ENCODE measurements at regions not wholly inside any gene's neighbourhood (a gene's known extent, or its start where the extent isn't known, plus 50 kb on each side); places are given as distances from the start of the nearest gene placed in this dataset.

DNA sequence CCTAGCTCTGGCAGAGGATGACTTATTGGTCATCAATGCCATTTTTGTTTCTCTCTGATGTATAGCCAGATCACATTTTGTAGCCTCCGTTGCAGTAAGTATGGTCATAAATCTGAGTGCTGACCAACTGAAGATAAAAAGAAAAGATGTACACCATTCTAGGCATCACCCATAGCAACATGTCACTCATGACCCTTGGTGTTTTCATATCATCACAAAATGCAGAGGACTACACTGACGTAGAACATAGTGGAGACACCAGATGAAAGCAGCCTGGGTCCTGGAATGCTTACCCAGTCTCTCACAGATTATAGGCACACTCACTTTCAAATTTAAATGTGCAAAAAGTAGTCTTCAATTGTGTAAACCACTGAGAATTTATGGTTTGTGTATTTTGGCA lies 172.8 kb downstream of the PDHA2 start:
- no peak for TF ChIP-seq POLR2A (IDR thresholded peaks at IDR 0.05)
- TF ChIP-seq, protein P1, sequence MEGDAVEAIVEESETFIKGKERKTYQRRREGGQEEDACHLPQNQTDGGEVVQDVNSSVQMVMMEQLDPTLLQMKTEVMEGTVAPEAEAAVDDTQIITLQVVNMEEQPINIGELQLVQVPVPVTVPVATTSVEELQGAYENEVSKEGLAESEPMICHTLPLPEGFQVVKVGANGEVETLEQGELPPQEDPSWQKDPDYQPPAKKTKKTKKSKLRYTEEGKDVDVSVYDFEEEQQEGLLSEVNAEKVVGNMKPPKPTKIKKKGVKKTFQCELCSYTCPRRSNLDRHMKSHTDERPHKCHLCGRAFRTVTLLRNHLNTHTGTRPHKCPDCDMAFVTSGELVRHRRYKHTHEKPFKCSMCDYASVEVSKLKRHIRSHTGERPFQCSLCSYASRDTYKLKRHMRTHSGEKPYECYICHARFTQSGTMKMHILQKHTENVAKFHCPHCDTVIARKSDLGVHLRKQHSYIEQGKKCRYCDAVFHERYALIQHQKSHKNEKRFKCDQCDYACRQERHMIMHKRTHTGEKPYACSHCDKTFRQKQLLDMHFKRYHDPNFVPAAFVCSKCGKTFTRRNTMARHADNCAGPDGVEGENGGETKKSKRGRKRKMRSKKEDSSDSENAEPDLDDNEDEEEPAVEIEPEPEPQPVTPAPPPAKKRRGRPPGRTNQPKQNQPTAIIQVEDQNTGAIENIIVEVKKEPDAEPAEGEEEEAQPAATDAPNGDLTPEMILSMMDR (IDR thresholded peaks at IDR 0.05 in 4 of 5, conservative IDR thresholded peaks at IDR 0.05 in 1 of 5), result no peak
